ENCODE measurements at regions not wholly inside any gene's neighbourhood (a gene's known extent, or its start where the extent isn't known, plus 50 kb on each side); places are given as distances from the start of the nearest gene placed in this dataset.

DNA sequence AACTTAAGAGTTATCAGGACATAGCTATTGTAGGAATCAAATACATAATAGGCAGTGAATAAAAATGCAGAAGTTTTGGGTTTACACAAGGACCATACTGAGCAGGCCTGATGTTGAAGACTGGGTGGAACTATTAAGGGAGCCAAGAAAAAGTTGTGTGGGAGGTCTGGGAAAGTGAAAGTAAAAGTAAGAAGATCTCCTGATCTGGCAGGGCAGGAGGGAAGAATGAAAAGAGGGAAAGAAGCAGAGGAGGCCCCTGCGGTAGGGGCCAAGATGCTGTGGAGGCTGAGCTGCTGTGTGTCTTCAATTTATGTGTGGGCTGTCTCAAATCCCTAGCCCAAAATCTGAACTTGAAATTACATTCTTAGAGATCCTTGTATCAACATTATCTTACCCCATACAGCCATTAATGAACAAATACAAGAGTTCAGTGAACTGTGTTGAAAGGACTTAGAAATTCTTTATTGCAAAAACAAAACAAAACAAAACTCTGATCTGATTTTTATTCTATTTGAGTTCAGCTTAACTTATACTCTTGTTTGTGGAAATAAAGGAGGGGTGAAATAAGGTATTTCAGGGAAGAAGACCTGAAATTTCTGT is 1183.8 kb downstream of the HACE1 start:
- no peaks in the 10 kb centered on the region for H3K79me2 ChIP-seq (ENCODE audit: insufficient read depth, low read depth)
- H3K4me2 ChIP-seq = no peak overlapping the region
- TF ChIP-seq, protein P1, sequence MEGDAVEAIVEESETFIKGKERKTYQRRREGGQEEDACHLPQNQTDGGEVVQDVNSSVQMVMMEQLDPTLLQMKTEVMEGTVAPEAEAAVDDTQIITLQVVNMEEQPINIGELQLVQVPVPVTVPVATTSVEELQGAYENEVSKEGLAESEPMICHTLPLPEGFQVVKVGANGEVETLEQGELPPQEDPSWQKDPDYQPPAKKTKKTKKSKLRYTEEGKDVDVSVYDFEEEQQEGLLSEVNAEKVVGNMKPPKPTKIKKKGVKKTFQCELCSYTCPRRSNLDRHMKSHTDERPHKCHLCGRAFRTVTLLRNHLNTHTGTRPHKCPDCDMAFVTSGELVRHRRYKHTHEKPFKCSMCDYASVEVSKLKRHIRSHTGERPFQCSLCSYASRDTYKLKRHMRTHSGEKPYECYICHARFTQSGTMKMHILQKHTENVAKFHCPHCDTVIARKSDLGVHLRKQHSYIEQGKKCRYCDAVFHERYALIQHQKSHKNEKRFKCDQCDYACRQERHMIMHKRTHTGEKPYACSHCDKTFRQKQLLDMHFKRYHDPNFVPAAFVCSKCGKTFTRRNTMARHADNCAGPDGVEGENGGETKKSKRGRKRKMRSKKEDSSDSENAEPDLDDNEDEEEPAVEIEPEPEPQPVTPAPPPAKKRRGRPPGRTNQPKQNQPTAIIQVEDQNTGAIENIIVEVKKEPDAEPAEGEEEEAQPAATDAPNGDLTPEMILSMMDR (conservative IDR thresholded peaks at IDR 0.05; ENCODE audit: low read depth, low read length) = no peak
- no peak overlapping the region for H3K27ac ChIP-seq
- H3K27me3 ChIP-seq (ENCODE audit: insufficient read depth, low read depth) = no peaks in the 10 kb centered on the region
- H3K4me3 ChIP-seq (IDR thresholded peaks at IDR 0.05; ENCODE audit: insufficient read depth, low read depth, low read length) = no peak overlapping the region
- no peak overlapping the region for H3K9ac ChIP-seq
- H2AFZ ChIP-seq (ENCODE audit: low read depth) = peak overlapping the region; percentile 10; the same call in 1 of the 2 replicates
- H4K20me1 ChIP-seq (ENCODE audit: insufficient read depth) = no peaks in the 10 kb centered on the region
- no peaks in the 10 kb centered on the region for H3K36me3 ChIP-seq (ENCODE audit: insufficient read depth)
- no peaks in the 10 kb centered on the region for H3K4me1 ChIP-seq (ENCODE audit: low read depth, poor library complexity, severe bottlenecking)

DNA sequence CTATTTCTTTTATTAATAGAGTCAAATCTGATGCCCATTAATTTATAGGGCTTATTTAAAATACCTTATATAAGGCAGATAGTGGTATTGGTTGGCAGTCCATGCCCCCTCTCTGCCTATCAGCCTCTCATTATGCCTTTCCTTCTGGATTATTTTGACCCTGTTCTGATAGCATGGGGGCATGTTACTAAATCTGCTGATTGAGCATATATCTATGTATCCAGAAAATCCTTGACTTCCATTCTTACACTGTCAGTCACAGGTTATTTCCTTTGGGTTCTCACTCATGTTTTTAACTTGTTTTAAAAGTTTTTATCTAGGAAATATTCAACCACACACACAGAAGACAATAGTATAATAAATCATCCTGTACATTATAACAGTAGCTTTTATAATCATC is 1184.9 kb downstream of the HACE1 start:
- no peaks in the 10 kb centered on the region for H3K36me3 ChIP-seq (ENCODE audit: insufficient read depth)
- TF ChIP-seq, protein P1 (conservative IDR thresholded peaks at IDR 0.05; ENCODE audit: low read depth, low read length) = no peak
- H3K27me3 ChIP-seq (ENCODE audit: insufficient read depth, low read depth) = no peaks in the 10 kb centered on the region
- H3K27ac ChIP-seq = no peak overlapping the region
- no peak overlapping the region for H3K9ac ChIP-seq
- H2AFZ ChIP-seq (ENCODE audit: low read depth) = no peak overlapping the region
- no peak overlapping the region for H3K4me3 ChIP-seq (IDR thresholded peaks at IDR 0.05; ENCODE audit: insufficient read depth, low read depth, low read length)
- H3K79me2 ChIP-seq (ENCODE audit: insufficient read depth, low read depth) = no peaks in the 10 kb centered on the region
- no peaks in the 10 kb centered on the region for H4K20me1 ChIP-seq (ENCODE audit: insufficient read depth)
- no peak overlapping the region for H3K4me2 ChIP-seq
- H3K4me1 ChIP-seq (ENCODE audit: low read depth, poor library complexity, severe bottlenecking) = no peaks in the 10 kb centered on the region

DNA sequence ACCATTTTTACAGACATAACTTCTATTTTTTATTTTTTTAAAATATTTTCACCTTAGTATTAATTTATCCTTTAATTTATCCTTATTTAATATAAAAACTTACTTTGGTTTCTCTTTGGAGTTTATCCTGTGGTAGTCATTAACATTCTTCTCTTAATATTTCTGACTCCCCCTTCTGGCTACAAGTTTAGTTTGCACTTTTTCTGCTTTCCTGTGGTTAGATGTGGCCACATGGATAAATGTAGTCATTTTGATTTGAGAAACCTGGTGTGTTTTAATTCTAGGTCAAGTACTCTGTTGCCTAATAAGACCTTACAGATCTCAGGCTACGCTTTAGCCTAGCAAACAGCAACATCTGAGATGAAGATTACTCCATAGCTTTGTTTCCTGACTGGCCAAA is 1187.5 kb downstream of the HACE1 start:
- Histone ChIP-seq H4K20me1 (ENCODE audit: insufficient read depth) (no peaks in the 10 kb centered on the region), H2AFZ (ENCODE audit: low read depth) (no peak overlapping the region), H3K4me1 (ENCODE audit: low read depth, poor library complexity, severe bottlenecking) (no peaks in the 10 kb centered on the region), H3K4me3 (IDR thresholded peaks at IDR 0.05; ENCODE audit: insufficient read depth, low read depth, low read length) (no peak overlapping the region), H3K4me2 (no peak overlapping the region), H3K79me2 (ENCODE audit: insufficient read depth, low read depth) (no peaks in the 10 kb centered on the region), H3K27me3 (ENCODE audit: insufficient read depth, low read depth) (no peaks in the 10 kb centered on the region), H3K9ac (no peak overlapping the region), H3K36me3 (ENCODE audit: insufficient read depth) (no peaks in the 10 kb centered on the region), H3K27ac (no peak overlapping the region)
- TF ChIP-seq, protein P1 (conservative IDR thresholded peaks at IDR 0.05; ENCODE audit: low read depth, low read length) = no peak

GRCh38 chr6:103629613-103630012 is 1230.1 kb downstream of the HACE1 start:
- H3K27ac ChIP-seq = no peak overlapping the region
- no peak overlapping the region for H3K4me3 ChIP-seq (IDR thresholded peaks at IDR 0.05; ENCODE audit: insufficient read depth, low read depth, low read length)
- no peaks in the 10 kb centered on the region for H3K79me2 ChIP-seq (ENCODE audit: insufficient read depth, low read depth)
- no peaks in the 10 kb centered on the region for H3K27me3 ChIP-seq (ENCODE audit: insufficient read depth, low read depth)
- H4K20me1 ChIP-seq (ENCODE audit: insufficient read depth) = no peaks in the 10 kb centered on the region
- no peaks in the 10 kb centered on the region for H3K4me1 ChIP-seq (ENCODE audit: low read depth, poor library complexity, severe bottlenecking)
- H3K4me2 ChIP-seq = no peak overlapping the region
- no peak overlapping the region for H3K9ac ChIP-seq
- no peak overlapping the region for H2AFZ ChIP-seq (ENCODE audit: low read depth)
- no peaks in the 10 kb centered on the region for H3K36me3 ChIP-seq (ENCODE audit: insufficient read depth)
- TF ChIP-seq, protein P1 (conservative IDR thresholded peaks at IDR 0.05; ENCODE audit: low read depth, low read length) = no peak
